GM19238 (cell line): ENCODE measurements at regions not wholly inside any gene's neighbourhood (a gene's known extent, or its start where the extent isn't known, plus 50 kb on each side); places are given as distances from the start of the nearest gene placed in this dataset.
"Not testable (repeated sequence)": the region's sequence is repeated elsewhere in the genome, so short reads cannot be mapped to it uniquely, and the experiment has no call there.

Experiments used
- DNase-seq: peaks from one replicate; pipeline ENCODE4 v3.0.0; 2011; ENCODE audit warnings: low spot score; ENCODE audit not compliant: insufficient read length

DNA sequence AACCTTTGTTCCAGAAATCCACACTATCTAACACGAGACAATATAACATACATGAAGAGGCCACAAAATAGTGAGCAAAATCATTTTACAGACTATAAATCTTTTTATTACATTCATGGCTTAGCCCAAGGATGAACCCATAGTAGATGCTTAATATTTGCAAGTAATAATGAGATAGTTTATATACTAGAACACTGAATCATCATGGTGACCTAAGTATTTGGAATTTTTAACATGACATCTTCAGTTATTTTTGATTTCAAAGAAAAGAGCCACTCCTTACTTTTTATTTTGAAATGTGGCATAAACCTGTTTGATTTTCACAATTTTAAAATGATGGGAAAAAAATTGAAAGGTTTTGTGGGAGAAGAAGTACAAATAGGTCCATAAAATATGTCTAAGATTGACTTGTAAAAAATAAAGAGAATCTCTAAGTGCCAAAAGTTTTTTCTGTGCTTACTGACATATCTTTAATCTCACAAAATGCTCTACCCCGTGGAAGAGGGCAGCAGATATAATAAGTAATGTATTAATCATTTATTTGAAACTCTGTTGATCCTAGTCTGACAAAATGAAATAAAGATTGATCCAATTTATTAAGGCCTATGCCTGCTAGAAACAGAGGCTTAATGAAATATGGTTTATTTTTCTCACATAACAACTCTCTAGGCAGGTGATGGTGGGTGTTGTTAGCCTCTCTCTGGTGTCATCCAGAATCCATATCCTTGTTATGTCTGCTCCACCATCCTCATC, 224.5 kb upstream of the CENPE start:
- no peak for DNase-seq

DNA sequence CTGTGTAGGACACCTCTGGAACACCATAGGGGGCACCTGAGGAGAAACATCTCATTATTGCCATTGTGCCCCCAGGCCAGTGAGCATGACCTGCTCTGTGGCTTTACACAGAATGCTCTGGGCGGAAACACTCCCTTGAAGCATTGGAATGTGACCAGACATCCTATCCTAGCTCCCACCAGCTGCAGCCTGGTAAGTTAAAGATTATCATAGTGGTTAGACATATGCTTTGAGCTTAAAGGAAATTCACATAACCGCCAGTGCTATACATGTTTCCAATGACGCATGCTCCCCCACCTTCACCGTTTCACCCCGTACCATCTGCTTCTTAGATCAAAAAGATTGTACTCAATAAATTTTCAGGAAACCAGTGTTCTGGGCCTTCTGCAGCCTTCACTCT, 217.7 kb upstream of the CENPE start:
- DNase-seq: no peak

DNA sequence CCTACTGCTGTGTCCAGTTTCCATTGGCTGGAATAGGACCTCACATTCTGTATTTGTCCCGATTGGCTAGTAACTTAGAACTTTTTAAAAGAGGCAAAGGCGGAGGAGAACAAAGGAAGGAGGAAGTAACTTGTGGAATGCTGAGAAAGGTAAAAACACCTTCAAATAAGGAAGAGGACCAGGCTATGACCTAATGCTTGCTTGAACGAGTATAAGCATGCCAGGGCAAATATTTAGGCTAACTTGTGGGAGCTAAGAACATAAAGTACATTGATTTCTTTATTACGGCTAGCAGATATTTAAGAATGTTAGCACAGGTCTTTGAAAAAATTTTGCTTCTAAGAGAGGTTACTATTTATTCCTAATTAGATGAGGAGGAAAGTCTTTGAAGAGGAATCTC, 214.5 kb upstream of the CENPE start:
- DNase-seq: not testable (repeated sequence)

DNA sequence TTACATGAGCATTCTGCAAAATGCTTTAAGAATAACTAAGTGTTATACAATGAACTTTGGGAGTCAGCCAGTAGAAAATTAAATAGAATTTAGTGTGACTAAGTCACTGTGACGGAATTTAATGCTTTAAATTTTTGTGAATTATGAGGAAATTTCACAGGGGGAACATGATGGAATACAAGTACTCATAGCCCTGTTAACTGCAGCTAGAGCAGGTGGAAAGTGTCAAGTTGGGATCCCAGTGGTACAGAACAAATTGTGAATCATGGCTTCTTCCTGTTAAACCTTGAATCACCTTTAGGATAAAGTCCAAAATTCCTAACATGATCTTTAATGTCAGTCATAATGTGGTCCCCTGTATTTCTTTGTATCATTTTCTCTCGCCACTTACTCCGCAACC, 212.2 kb upstream of the CENPE start:
- DNase-seq: no peak

DNA sequence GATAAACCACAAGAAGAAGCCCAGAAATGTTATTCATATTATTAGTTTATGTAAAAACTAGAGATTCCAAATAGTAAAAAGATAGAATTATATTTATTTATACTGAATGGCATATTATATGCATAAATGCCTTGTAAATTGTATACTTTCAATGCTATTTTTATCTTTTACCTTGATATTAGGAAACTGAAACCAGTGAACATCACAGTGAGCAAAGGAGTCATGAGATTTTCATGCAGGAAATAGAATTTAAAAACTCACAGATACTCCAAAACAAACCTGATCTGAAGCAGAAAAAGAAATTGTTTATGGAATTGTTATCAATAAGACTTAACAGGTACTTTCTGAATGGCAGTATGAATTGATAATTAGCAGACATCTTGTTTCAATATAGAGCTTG, 207.3 kb upstream of the CENPE start:
- no peak for DNase-seq

DNA sequence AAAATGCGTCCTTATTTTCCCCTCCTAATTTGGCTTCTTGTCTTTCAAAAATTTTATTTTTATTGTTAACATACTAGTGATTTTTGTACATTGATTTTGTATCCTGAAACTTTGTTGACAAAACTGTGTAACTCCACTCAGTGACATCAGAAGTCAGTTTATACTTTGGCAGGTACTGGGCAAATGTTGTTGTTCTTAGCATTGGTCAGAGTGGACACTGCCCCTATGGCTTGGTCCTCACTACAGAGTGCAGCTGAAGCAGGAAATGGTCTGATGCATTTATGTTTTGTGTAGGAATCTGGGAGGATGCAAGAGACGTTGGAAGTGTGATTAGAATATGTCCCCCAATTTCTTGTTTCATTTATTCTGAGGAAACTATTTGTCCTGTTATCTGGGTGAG, 205.5 kb upstream of the CENPE start:
- DNase-seq: no peak

DNA sequence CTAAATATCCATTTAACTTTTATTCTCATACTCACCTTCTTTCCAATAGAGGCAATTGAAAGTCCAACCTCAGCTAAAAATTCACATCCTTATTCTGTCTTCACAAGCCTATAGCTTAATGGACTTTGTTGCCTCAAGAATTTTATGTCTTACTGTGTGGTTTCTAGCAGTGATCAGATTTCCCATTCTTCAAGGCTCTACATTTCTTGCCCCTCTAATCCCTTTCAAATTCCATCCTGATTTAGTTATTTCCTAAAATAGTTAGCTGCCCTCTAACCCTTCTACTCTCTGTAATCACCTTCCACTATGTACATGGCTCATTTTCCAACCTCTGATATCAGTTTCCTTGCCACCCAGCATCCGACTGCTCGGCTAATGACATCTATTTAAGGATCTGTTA, 204.1 kb upstream of the CENPE start:
- no peak for DNase-seq

DNA sequence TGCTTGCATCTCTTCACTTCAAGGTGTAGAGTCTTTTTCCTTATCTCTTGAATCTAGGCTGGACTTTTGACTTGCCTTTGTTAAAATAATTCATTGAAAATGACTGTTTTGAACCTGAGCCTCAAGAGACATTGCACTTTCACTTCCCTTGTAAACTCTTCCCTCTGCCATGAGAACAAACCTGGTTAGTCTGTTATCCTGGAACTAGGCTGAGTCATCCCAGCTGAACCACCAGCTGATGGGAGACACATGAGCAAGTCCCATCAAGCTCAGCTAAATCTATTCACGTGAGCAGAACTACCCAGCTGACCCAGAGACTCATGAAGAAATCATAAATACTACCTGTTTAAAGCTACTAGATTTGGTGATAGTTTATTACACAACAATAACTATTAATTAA, 202.3 kb upstream of the CENPE start:
- no peak for DNase-seq

DNA sequence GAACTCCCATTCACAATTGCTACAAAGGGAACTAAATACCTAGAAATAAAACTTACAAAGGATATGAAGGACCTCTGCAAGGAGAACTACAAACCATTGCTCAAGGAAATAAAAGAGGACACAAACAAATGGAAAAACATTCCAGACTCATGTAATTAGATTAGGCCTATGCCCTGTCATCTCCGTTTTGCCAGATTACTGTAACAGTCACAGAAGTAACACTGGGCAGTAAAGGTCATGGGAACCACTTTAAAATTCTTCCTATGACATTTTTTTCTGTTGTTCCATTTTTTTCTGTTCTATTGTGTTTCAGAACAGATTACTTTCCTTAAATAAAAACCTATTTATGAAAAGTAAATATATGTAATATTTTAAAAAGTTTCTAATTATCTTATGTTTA, 199.4 kb upstream of the CENPE start:
- no peak for DNase-seq

DNA sequence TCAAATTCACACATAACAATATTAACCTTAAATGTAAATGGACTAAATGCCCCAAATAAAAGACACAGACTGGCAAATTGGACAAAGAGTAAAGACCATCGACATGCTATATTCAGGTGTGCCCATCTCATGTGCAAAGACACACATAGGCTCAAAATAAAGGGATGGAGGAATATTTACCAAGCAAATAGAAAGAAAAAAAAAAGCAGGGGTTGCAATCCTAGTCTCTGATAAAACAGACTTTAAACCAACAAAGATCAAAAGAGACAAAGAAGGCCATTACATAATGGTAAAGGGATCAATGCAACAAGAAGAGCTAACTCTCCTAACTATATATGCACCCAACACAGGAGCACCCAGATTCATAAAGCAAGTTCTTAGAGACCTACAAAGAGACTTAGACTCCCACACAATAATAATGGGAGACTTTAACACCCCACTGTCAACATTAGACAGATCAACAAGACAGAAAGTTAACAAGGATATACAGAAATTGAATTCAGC, 189.4 kb upstream of the CENPE start:
- not testable (repeated sequence) for DNase-seq

DNA sequence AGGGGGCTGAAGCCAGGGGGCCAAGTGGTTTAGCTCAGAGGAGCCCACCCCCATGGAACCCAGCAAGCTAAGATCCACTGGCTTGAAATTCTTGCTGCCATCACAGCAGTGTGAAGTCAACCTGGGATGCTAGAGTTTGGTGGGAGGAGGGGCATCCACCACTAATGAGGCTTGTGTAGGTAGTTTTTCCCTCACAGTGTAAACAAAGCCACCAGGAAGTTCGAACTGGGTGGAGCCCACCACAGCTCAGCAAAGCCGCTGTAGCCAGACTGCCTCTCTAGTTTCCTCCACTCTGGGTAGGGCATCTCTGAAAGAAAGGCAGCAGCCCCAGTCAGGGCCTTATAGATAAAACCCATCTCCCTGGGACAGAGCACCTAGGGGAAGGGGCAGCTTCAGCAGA, 187.4 kb upstream of the CENPE start:
- not testable (repeated sequence) for DNase-seq

DNA sequence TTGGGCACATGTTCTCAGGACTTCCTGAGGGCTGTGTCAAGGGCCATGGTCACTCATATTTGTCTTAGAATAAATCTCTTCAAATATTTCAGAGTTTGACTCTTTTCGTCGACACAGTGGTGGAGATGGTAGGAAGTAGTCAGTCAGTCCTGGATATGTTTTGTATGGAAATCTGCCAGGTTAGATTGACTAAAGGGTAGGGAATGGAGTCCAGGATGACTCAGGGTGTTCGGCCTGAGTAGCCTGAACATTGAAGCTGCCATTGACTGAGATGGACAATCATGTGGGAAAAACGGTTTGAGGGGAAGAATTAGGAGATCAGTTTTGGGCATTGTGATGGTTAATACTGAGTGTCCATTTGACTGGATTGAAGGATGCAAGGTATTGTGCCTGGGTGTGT, 177.1 kb upstream of the CENPE start:
- no peak for DNase-seq

DNA sequence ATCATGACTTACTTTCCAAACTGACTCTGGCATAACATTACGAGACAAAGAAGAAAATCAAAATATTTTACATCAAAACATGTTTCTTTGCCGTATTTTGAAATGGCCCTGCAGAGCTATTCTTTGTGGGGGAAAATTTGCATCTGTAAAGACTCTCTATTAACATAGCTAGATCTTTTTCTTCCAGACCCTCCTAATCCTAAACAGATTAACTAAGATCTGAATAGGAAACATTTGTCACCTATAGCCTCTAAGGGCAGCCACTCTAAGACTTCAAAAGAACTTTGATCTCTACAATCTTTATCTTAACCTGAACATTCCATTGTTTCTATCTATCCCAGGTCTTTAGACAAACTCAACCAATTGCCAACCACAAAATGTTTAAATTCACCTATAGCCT, 176.6 kb upstream of the CENPE start:
- DNase-seq: no peak

DNA sequence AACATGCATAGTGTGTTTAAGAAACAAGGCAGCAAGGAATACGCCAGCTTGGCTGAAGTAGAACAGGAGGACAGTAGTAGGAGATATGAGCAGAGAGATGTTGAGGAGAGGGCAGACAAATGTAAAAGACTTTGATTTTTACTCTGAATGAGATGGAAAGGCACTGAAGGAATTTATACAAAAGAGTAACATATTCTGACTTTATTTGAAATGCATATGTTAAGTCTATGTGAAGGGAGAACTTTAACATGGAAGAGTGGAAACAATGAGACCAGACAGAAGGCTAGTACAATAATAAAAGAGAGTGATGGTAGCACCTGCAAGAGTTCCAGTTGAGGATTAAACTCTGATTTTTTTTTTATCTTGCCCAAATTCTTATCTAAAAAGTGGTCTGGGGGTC, 176.2 kb upstream of the CENPE start:
- no peak for DNase-seq

DNA sequence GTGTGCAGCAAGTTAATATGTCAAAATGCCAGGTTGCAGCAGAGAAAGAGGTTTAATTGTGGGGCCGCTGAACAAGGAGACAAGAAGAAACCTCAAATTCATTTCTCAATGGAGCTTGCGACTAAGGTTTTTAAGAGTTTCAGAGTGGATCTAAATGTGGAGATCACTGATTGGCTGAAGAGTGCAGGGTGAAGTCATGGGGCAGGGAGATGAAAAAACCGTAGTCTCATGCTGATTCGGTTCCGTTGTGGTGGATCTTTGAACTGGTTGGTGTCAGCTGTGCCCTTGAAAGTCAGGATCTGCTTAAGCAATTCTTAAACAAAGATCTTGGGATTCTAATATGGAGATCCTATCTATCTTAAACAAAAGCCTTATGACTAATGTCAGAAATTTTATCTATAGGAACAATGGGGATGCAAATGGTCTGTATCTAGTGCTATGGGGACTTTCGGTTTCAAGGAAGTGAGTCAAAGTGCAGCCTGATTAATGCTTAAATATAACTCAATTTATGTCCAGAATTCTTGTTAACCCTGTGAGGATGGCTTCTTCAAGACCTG, 173.9 kb upstream of the CENPE start:
- DNase-seq: no peak

DNA sequence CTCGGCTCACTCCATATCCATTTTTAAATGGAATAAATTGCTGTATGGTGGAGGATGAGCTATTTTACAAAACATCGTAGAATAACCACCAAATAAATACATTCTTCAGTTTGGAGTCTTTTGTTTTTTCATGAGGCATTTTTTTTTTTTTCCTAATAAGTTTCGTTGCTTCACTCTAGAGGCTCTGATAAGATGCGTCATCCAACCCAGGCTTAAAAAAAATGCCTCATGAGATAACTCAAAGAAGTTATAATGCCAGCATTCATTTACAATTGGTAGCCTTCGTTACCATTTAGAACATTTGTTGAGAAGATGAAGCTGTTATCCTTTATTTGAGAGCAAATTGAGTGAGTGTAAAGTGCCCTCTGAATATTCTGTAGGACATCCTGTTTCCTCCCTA, 172.2 kb upstream of the CENPE start:
- no peak for DNase-seq

DNA sequence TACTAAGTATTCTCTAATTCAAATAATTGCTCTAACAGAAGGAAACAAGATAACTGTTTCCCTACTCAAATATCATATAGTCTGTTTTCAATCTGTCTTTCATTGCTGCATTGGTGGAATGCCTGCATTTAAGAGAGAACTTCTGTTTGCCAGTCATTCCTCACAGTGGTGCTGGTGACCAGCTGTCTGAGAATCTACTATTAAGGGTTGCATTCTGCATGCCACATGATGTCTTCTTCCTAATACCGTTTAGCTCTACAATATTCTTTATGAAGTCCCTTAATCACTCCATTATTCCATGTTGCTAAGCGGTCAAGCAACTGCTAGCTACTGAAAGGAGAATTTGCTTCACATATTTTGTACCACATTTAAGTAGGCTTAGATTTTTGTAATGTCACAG, 167.1 kb upstream of the CENPE start:
- DNase-seq: no peak

DNA sequence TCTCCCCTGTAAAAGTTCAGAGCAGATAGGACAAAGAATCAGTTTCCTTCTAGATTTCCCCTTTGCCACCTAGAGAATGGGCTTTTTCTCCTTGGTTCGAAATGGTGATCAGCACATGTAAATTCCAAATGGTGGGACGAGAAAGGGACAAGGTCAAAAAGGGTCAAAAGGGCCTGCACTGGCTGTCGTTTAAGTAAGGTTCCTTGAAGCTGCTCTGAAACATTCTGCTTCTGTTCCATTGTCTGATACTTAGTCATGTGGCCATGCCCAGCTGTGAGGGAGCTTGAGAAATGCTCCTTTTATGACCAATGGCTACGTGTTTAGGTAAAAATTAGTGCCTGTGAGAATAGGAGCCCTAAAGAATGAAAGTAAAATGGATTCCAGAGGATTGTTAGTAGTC, 165.9 kb upstream of the CENPE start:
- DNase-seq: no peak

DNA sequence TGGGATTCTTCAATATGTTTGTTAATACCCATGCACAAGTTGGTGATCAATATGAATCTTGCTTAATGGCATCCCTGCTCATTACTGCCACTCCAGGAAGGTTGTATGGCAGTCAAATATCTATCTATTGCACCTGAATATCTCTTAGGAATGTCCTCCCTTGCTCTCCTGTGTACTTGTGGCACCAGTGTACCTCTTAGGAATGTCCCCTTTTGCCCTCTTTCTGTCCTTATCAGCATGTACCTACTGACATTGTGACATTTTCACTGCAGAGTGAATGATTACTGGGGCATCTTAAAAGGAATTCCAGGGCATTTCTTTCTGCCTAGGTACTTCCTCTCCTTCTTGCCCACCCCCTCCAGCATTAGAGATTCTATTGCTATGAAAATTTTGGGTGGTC, 163.8 kb upstream of the CENPE start:
- DNase-seq: no peak

DNA sequence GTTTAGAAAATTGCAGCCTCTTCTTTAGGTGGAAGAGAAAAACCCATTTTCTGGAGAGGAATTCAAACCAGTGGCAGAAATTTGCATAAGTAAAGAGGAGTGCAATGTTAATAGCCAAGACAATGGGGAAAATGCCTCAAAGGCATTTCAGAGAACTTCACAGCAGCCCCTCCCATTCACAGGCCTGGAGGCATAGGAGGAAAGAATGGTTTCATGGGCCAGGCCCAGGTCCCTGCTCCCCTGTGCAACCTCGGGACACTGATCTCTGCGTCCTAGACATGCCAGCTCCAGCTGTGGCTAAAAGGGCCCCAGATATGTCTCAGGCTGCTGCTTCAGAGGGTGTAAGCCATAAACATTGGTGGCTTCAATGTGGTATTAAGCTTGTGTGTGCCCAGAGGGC, 161.8 kb upstream of the CENPE start:
- DNase-seq: no peak

DNA sequence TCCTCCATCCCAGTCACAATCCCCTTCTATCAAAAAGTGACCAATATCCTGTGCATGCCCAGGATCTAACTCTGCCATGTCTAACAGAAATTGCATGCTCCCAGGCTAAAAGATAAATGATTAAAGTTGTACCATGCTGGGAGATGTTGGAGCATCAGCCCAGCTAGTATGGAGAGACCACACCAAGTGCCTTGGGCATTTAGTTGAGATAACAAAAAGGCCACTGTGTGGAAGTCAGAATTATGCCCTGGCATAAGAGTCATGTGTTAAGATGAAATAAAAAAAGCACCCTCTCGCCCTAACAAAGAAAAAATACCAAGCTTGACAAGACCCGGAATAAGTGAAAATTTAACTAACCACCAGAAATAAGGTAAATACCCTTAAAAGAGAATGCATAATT, 155.9 kb upstream of the CENPE start:
- DNase-seq: no peak

DNA sequence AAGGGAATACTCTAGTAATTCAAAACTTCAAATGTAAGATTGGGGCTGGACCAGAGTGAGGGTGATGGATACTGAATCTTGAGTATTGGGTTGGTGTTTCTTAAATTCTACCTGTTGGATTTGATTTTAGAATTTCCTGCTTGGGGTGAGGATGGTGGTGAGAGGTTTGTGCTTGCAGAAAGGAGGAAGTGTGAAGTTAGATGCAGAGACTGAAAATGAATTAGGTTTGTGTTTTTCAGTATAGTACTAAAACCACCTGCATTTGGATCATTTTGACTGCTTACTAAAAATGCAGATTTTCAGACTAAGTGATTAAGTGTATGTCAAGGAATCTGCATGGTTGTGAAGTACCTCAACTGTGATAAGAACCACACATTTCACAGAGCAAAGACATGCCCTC, 131.5 kb upstream of the CENPE start:
- DNase-seq: no peak

DNA sequence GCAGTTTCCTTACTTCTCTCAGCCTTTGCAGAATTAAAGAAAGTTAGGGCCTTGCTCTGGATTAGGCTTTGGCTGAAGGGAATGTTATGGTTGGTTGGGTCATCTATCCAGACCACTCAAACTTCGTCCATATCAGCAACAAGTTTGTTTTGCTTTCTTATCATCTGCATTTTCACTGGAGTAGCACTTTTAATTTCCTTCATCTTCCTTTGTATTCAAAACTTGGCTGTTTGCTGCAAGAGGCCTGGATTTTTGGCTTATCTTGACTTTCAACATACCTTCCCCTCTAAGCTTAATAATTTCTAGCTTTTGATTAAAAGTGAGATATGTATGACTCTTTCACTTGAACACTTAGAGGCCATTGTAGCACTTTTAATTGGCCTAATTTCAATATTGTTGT, 126.7 kb upstream of the CENPE start:
- no peak for DNase-seq
